ENCODE measurements at regions not wholly inside any gene's neighbourhood (a gene's known extent, or its start where the extent isn't known, plus 50 kb on each side); places are given as distances from the start of the nearest gene placed in this dataset.

GRCh38 chr5:107230367-107230766 lies 440.4 kb downstream of the EFNA5 start:
- H3K4me3 ChIP-seq (ENCODE audit: low read length): no peak overlapping the region
- no peak for DNase-seq (ENCODE audit: low read depth, low spot score)

GRCh38 chr5:107228226-107228625 lies 442.5 kb downstream of the EFNA5 start:
- H3K4me3 ChIP-seq (ENCODE audit: low read length): no peak overlapping the region
- DNase-seq (ENCODE audit: low read depth, low spot score): no peak

GRCh38 chr5:107224272-107224671 lies 446.5 kb downstream of the EFNA5 start:
- no peak overlapping the region for H3K4me3 ChIP-seq (ENCODE audit: low read length)
- DNase-seq (ENCODE audit: low read depth, low spot score): no peak

- H3K4me3 ChIP-seq (ENCODE audit: low read length): no peak overlapping the region
- no peak for DNase-seq (ENCODE audit: low read depth, low spot score)
Observed at GRCh38 chr5:107223066-107223465, 447.7 kb downstream of the EFNA5 start.

- no peak for DNase-seq (ENCODE audit: low read depth, low spot score)
- H3K4me3 ChIP-seq (ENCODE audit: low read length): no peak overlapping the region
Observed at GRCh38 chr5:107219993-107220392, 450.7 kb downstream of the EFNA5 start.

- DNase-seq (ENCODE audit: low read depth, low spot score): no peak
- H3K4me3 ChIP-seq (ENCODE audit: low read length): no peak overlapping the region
Observed at GRCh38 chr5:107218457-107219193, 452.1 kb downstream of the EFNA5 start.

- no peak overlapping the region for H3K4me3 ChIP-seq (ENCODE audit: low read length)
- DNase-seq (ENCODE audit: low read depth, low spot score): no peak
Observed at GRCh38 chr5:107217721-107218130, 453.0 kb downstream of the EFNA5 start.

GRCh38 chr5:107216587-107216986 lies 454.1 kb downstream of the EFNA5 start:
- DNase-seq (ENCODE audit: low read depth, low spot score): no peak
- H3K4me3 ChIP-seq (ENCODE audit: low read length): no peak overlapping the region

GRCh38 chr5:107215611-107216010 lies 455.1 kb downstream of the EFNA5 start:
- no peak overlapping the region for H3K4me3 ChIP-seq (ENCODE audit: low read length)
- no peak for DNase-seq (ENCODE audit: low read depth, low spot score)

GRCh38 chr5:107213025-107213424 lies 457.7 kb downstream of the EFNA5 start:
- H3K4me3 ChIP-seq (ENCODE audit: low read length): no peak overlapping the region
- no peak for DNase-seq (ENCODE audit: low read depth, low spot score)

GRCh38 chr5:107211630-107212029 lies 459.1 kb downstream of the EFNA5 start:
- no peak for DNase-seq (ENCODE audit: low read depth, low spot score)
- no peak overlapping the region for H3K4me3 ChIP-seq (ENCODE audit: low read length)

- no peak for DNase-seq (ENCODE audit: low read depth, low spot score)
- H3K4me3 ChIP-seq (ENCODE audit: low read length): no peak overlapping the region
Observed at GRCh38 chr5:107208867-107209266, 461.9 kb downstream of the EFNA5 start.

GRCh38 chr5:107204413-107204812 lies 466.3 kb downstream of the EFNA5 start:
- H3K4me3 ChIP-seq (ENCODE audit: low read length): no peak overlapping the region
- no peak for DNase-seq (ENCODE audit: low read depth, low spot score)

GRCh38 chr5:107203243-107203642 lies 467.5 kb downstream of the EFNA5 start:
- no peak for DNase-seq (ENCODE audit: low read depth, low spot score)
- H3K4me3 ChIP-seq (ENCODE audit: low read length): no peak overlapping the region

GRCh38 chr5:107199756-107200155 lies 471.0 kb downstream of the EFNA5 start:
- no peak for DNase-seq (ENCODE audit: low read depth, low spot score)

GRCh38 chr5:107196500-107197059 lies 474.2 kb downstream of the EFNA5 start:
- H3K4me3 ChIP-seq (ENCODE audit: low read length): no peak overlapping the region
- DNase-seq (ENCODE audit: low read depth, low spot score): peak; percentile 3

More at GRCh38 chr5:107199756-107200155, 471.0 kb downstream of the EFNA5 start:
- H3K4me3 ChIP-seq (ENCODE audit: low read length): no peak overlapping the region

GRCh38 chr5:107195890-107196395 lies 474.8 kb downstream of the EFNA5 start:
- no peak for DNase-seq (ENCODE audit: low read depth, low spot score)
- no peak overlapping the region for H3K4me3 ChIP-seq (ENCODE audit: low read length)

GRCh38 chr5:107184871-107185270 lies 485.9 kb downstream of the EFNA5 start:
- no peak overlapping the region for H3K4me3 ChIP-seq (ENCODE audit: low read length)
- no peak for DNase-seq (ENCODE audit: low read depth, low spot score)

- no peak for DNase-seq (ENCODE audit: low read depth, low spot score)
- no peak overlapping the region for H3K4me3 ChIP-seq (ENCODE audit: low read length)
Observed at GRCh38 chr5:107184066-107184465, 486.7 kb downstream of the EFNA5 start.

GRCh38 chr5:107170620-107171019 lies 500.1 kb downstream of the EFNA5 start:
- DNase-seq (ENCODE audit: low read depth, low spot score): no peak
- no peak overlapping the region for H3K4me3 ChIP-seq (ENCODE audit: low read length)

- H3K4me3 ChIP-seq (ENCODE audit: low read length): no peak overlapping the region
- no peak for DNase-seq (ENCODE audit: low read depth, low spot score)
Observed at GRCh38 chr5:107169867-107170266, 500.9 kb downstream of the EFNA5 start.
